ENCODE measurements at regions not wholly inside any gene's neighbourhood (a gene's known extent, or its start where the extent isn't known, plus 50 kb on each side); places are given as distances from the start of the nearest gene placed in this dataset.

- Histone ChIP-seq H3K9ac (ENCODE audit: low read length) (no peak overlapping the region), H3K27me3 (ENCODE audit: control insufficient read depth, insufficient read depth, low read length) (no peaks in the 10 kb centered on the region), H3K4me3 (ENCODE audit: low read length) (no peak overlapping the region), H3K4me1 (ENCODE audit: control insufficient read depth, insufficient read depth, low read length) (no peaks in the 10 kb centered on the region), H3K9me3 (ENCODE audit: control insufficient read depth, low read length) (no peaks in the 10 kb centered on the region), H3K36me3 (ENCODE audit: control insufficient read depth, insufficient read depth, low read length) (no peaks in the 10 kb centered on the region)
These were observed 232.9 kb downstream of the CHD9NB start for GRCh38 chr16:52819808-52820207.

- no peaks in the 10 kb centered on the region for H3K36me3 ChIP-seq (ENCODE audit: control insufficient read depth, insufficient read depth, low read length)
- no peak overlapping the region for H3K4me3 ChIP-seq (ENCODE audit: low read length)
- no peaks in the 10 kb centered on the region for H3K27me3 ChIP-seq (ENCODE audit: control insufficient read depth, insufficient read depth, low read length)
- H3K4me1 ChIP-seq (ENCODE audit: control insufficient read depth, insufficient read depth, low read length), result no peaks in the 10 kb centered on the region
- H3K9ac ChIP-seq (ENCODE audit: low read length), result no peak overlapping the region
- no peaks in the 10 kb centered on the region for H3K9me3 ChIP-seq (ENCODE audit: control insufficient read depth, low read length)
These were observed 233.3 kb downstream of the CHD9NB start for GRCh38 chr16:52819405-52819804.

- no peak overlapping the region for H3K4me3 ChIP-seq (ENCODE audit: low read length)
- H3K9me3 ChIP-seq (ENCODE audit: control insufficient read depth, low read length), result no peaks in the 10 kb centered on the region
- H3K27me3 ChIP-seq (ENCODE audit: control insufficient read depth, insufficient read depth, low read length), result no peaks in the 10 kb centered on the region
- no peaks in the 10 kb centered on the region for H3K4me1 ChIP-seq (ENCODE audit: control insufficient read depth, insufficient read depth, low read length)
- no peaks in the 10 kb centered on the region for H3K36me3 ChIP-seq (ENCODE audit: control insufficient read depth, insufficient read depth, low read length)
- H3K9ac ChIP-seq (ENCODE audit: low read length), result no peak overlapping the region
These were observed 235.0 kb downstream of the CHD9NB start for GRCh38 chr16:52817696-52818095.

GRCh38 chr16:52816993-52817392 is 235.7 kb downstream of the CHD9NB start:
- no peaks in the 10 kb centered on the region for H3K9me3 ChIP-seq (ENCODE audit: control insufficient read depth, low read length)
- no peaks in the 10 kb centered on the region for H3K27me3 ChIP-seq (ENCODE audit: control insufficient read depth, insufficient read depth, low read length)
- no peaks in the 10 kb centered on the region for H3K36me3 ChIP-seq (ENCODE audit: control insufficient read depth, insufficient read depth, low read length)
- H3K4me1 ChIP-seq (ENCODE audit: control insufficient read depth, insufficient read depth, low read length), result no peaks in the 10 kb centered on the region
- no peak overlapping the region for H3K9ac ChIP-seq (ENCODE audit: low read length)
- no peak overlapping the region for H3K4me3 ChIP-seq (ENCODE audit: low read length)

GRCh38 chr16:52812678-52813556 is 239.8 kb downstream of the CHD9NB start:
- Histone ChIP-seq H3K9ac (ENCODE audit: low read length) (no peak overlapping the region), H3K9me3 (ENCODE audit: control insufficient read depth, low read length) (no peaks in the 10 kb centered on the region), H3K4me1 (ENCODE audit: control insufficient read depth, insufficient read depth, low read length) (no peaks in the 10 kb centered on the region), H3K27me3 (ENCODE audit: control insufficient read depth, insufficient read depth, low read length) (no peaks in the 10 kb centered on the region), H3K4me3 (ENCODE audit: low read length) (no peak overlapping the region), H3K36me3 (ENCODE audit: control insufficient read depth, insufficient read depth, low read length) (no peaks in the 10 kb centered on the region)

- Histone ChIP-seq H3K36me3 (ENCODE audit: control insufficient read depth, insufficient read depth, low read length) (no peaks in the 10 kb centered on the region), H3K9me3 (ENCODE audit: control insufficient read depth, low read length) (no peaks in the 10 kb centered on the region), H3K9ac (ENCODE audit: low read length) (no peak overlapping the region), H3K4me3 (ENCODE audit: low read length) (no peak overlapping the region), H3K4me1 (ENCODE audit: control insufficient read depth, insufficient read depth, low read length) (no peaks in the 10 kb centered on the region), H3K27me3 (ENCODE audit: control insufficient read depth, insufficient read depth, low read length) (no peaks in the 10 kb centered on the region)
These were observed 247.0 kb downstream of the CHD9NB start for GRCh38 chr16:52805559-52806168.

- Histone ChIP-seq H3K9ac (ENCODE audit: low read length) (no peak overlapping the region), H3K27me3 (ENCODE audit: control insufficient read depth, insufficient read depth, low read length) (no peaks in the 10 kb centered on the region), H3K4me1 (ENCODE audit: control insufficient read depth, insufficient read depth, low read length) (no peaks in the 10 kb centered on the region), H3K9me3 (ENCODE audit: control insufficient read depth, low read length) (no peaks in the 10 kb centered on the region), H3K4me3 (ENCODE audit: low read length) (no peak overlapping the region), H3K36me3 (ENCODE audit: control insufficient read depth, insufficient read depth, low read length) (no peaks in the 10 kb centered on the region)
These were observed 252.3 kb downstream of the CHD9NB start for GRCh38 chr16:52800432-52800831.

- no peaks in the 10 kb centered on the region for H3K9me3 ChIP-seq (ENCODE audit: control insufficient read depth, low read length)
- no peak overlapping the region for H3K9ac ChIP-seq (ENCODE audit: low read length)
- no peaks in the 10 kb centered on the region for H3K4me1 ChIP-seq (ENCODE audit: control insufficient read depth, insufficient read depth, low read length)
- no peak overlapping the region for H3K4me3 ChIP-seq (ENCODE audit: low read length)
- no peaks in the 10 kb centered on the region for H3K36me3 ChIP-seq (ENCODE audit: control insufficient read depth, insufficient read depth, low read length)
- H3K27me3 ChIP-seq (ENCODE audit: control insufficient read depth, insufficient read depth, low read length), result no peaks in the 10 kb centered on the region
These were observed 252.2 kb upstream of the TOX3 start for GRCh38 chr16:52799149-52799548.

GRCh38 chr16:52787709-52788108 is 240.8 kb upstream of the TOX3 start:
- no peaks in the 10 kb centered on the region for H3K27me3 ChIP-seq (ENCODE audit: control insufficient read depth, insufficient read depth, low read length)
- H3K4me1 ChIP-seq (ENCODE audit: control insufficient read depth, insufficient read depth, low read length), result no peaks in the 10 kb centered on the region
- H3K4me3 ChIP-seq (ENCODE audit: low read length), result no peak overlapping the region
- no peaks in the 10 kb centered on the region for H3K9me3 ChIP-seq (ENCODE audit: control insufficient read depth, low read length)
- H3K9ac ChIP-seq (ENCODE audit: low read length), result no peak overlapping the region
- no peaks in the 10 kb centered on the region for H3K36me3 ChIP-seq (ENCODE audit: control insufficient read depth, insufficient read depth, low read length)

- Histone ChIP-seq H3K36me3 (ENCODE audit: control insufficient read depth, insufficient read depth, low read length) (no peaks in the 10 kb centered on the region), H3K27me3 (ENCODE audit: control insufficient read depth, insufficient read depth, low read length) (no peaks in the 10 kb centered on the region), H3K4me3 (ENCODE audit: low read length) (no peak overlapping the region), H3K9ac (ENCODE audit: low read length) (no peak overlapping the region), H3K4me1 (ENCODE audit: control insufficient read depth, insufficient read depth, low read length) (no peaks in the 10 kb centered on the region), H3K9me3 (ENCODE audit: control insufficient read depth, low read length) (no peaks in the 10 kb centered on the region)
These were observed 239.1 kb upstream of the TOX3 start for GRCh38 chr16:52786091-52786490.

- no peak overlapping the region for H3K4me3 ChIP-seq (ENCODE audit: low read length)
- no peak overlapping the region for H3K9ac ChIP-seq (ENCODE audit: low read length)
- no peaks in the 10 kb centered on the region for H3K9me3 ChIP-seq (ENCODE audit: control insufficient read depth, low read length)
- H3K36me3 ChIP-seq (ENCODE audit: control insufficient read depth, insufficient read depth, low read length), result no peaks in the 10 kb centered on the region
- H3K27me3 ChIP-seq (ENCODE audit: control insufficient read depth, insufficient read depth, low read length), result no peaks in the 10 kb centered on the region
- no peaks in the 10 kb centered on the region for H3K4me1 ChIP-seq (ENCODE audit: control insufficient read depth, insufficient read depth, low read length)
These were observed 238.7 kb upstream of the TOX3 start for GRCh38 chr16:52785653-52786052.

- Histone ChIP-seq H3K4me3 (ENCODE audit: low read length) (no peak overlapping the region), H3K9me3 (ENCODE audit: control insufficient read depth, low read length) (no peaks in the 10 kb centered on the region), H3K9ac (ENCODE audit: low read length) (no peak overlapping the region), H3K4me1 (ENCODE audit: control insufficient read depth, insufficient read depth, low read length) (no peaks in the 10 kb centered on the region), H3K36me3 (ENCODE audit: control insufficient read depth, insufficient read depth, low read length) (no peaks in the 10 kb centered on the region), H3K27me3 (ENCODE audit: control insufficient read depth, insufficient read depth, low read length) (no peaks in the 10 kb centered on the region)
These were observed 236.7 kb upstream of the TOX3 start for GRCh38 chr16:52783616-52784015.
